Activated CD4-positive, alpha-beta T cell treated with anti-CD3 and anti-CD28 coated beads, Interleukin-2, amount 50 U/mL, for 48 hours (primary cell): ENCODE measurements at regions not wholly inside any gene's neighbourhood (a gene's known extent, or its start where the extent isn't known, plus 50 kb on each side); places are given as distances from the start of the nearest gene placed in this dataset.

ENCODE experiments used
- DNase-seq, 2 experiments: peaks; one replicate each; pipeline ENCODE4 v3.0.0-alpha.2; 2020

- no peak for DNase-seq
Observed at GRCh38 chr18:67218556-67218955, 298.0 kb downstream of the DSEL start.

GRCh38 chr18:67217551-67218166 lies 298.9 kb downstream of the DSEL start:
- peak; percentile 40 to 56 for DNase-seq

- no peak for DNase-seq
Observed at GRCh38 chr18:67216846-67217245, 299.7 kb downstream of the DSEL start.

- no peak for DNase-seq
Observed at GRCh38 chr18:67215686-67216085, 300.8 kb downstream of the DSEL start.

GRCh38 chr18:67211646-67212045 lies 304.9 kb downstream of the DSEL start:
- no peak for DNase-seq

- DNase-seq, result no peak
Observed at GRCh38 chr18:67200665-67201064, 315.9 kb downstream of the DSEL start.

GRCh38 chr18:67199993-67200617 lies 316.4 kb downstream of the DSEL start:
- DNase-seq, result no peak

GRCh38 chr18:67194886-67195285 lies 321.6 kb downstream of the DSEL start:
- no peak for DNase-seq

GRCh38 chr18:67192535-67192934 lies 324.0 kb downstream of the DSEL start:
- DNase-seq, result no peak

GRCh38 chr18:67183398-67183797 lies 333.1 kb downstream of the DSEL start:
- no peak for DNase-seq

- no peak for DNase-seq
Observed at GRCh38 chr18:67179726-67180125, 336.8 kb downstream of the DSEL start.

- DNase-seq, result no peak
Observed at GRCh38 chr18:67159662-67160061, 356.9 kb downstream of the DSEL start.

GRCh38 chr18:67154979-67155378 lies 361.5 kb downstream of the DSEL start:
- no peak for DNase-seq

GRCh38 chr18:67151366-67151765 lies 365.2 kb downstream of the DSEL start:
- DNase-seq, result no peak

- DNase-seq, result no peak
Observed at GRCh38 chr18:67145586-67146292, 370.8 kb downstream of the DSEL start.

GRCh38 chr18:67144329-67144728 lies 372.2 kb downstream of the DSEL start:
- DNase-seq, result no peak

GRCh38 chr18:67143028-67143427 lies 373.5 kb downstream of the DSEL start:
- DNase-seq, result no peak

- no peak for DNase-seq
Observed at GRCh38 chr18:67142604-67143003, 373.9 kb downstream of the DSEL start.

- no peak for DNase-seq
Observed at GRCh38 chr18:67140495-67140894, 376.0 kb downstream of the DSEL start.

GRCh38 chr18:67139899-67140298 lies 376.6 kb downstream of the DSEL start:
- no peak for DNase-seq

- DNase-seq, result no peak
Observed at GRCh38 chr18:67135981-67136380, 380.5 kb downstream of the DSEL start.

GRCh38 chr18:67134911-67135310 lies 381.6 kb downstream of the DSEL start:
- no peak for DNase-seq

- DNase-seq, result no peak
Observed at GRCh38 chr18:67133669-67134068, 382.9 kb downstream of the DSEL start.

- no peak for DNase-seq
Observed at GRCh38 chr18:67132919-67133318, 383.6 kb downstream of the DSEL start.
